ENCODE measurements at regions not wholly inside any gene's neighbourhood (a gene's known extent, or its start where the extent isn't known, plus 50 kb on each side); places are given as distances from the start of the nearest gene placed in this dataset.
"Not testable (repeated sequence)": the region's sequence is repeated elsewhere in the genome, so short reads cannot be mapped to it uniquely, and the experiment has no call there.

- H3K9me3 ChIP-seq (ENCODE audit: low read length); H3K4me1 ChIP-seq (ENCODE audit: insufficient read depth, low read length); CTCF ChIA-PET; H3K4me1 Mint-ChIP-seq; H3K4me3 ChIP-seq (ENCODE audit: low read length); H3K27me3 Mint-ChIP-seq; H3K27ac ChIP-seq (ENCODE audit: low read depth, low read length); H3K36me3 ChIP-seq (ENCODE audit: insufficient read depth, low read length); H3K27ac Mint-ChIP-seq; H3K4me3 Mint-ChIP-seq; H3K36me3 Mint-ChIP-seq; H3K9me3 Mint-ChIP-seq; H3K27me3 ChIP-seq (ENCODE audit: insufficient read depth, low read length, poor library complexity, severe bottlenecking); POLR2A ChIA-PET: not testable (repeated sequence)
- peak in 2 of 5 donors; percentile 0 to 51 for DNase-seq
These were observed 351.5 kb downstream of the SPATA31A6 start for GRCh38 chr9:42534984-42535325.

GRCh38 chr9:42550789-42551357 lies 367.4 kb downstream of the SPATA31A6 start:
- H3K27me3 Mint-ChIP-seq; H3K9me3 Mint-ChIP-seq; H3K4me1 Mint-ChIP-seq; POLR2A ChIA-PET; H3K27ac Mint-ChIP-seq; H3K4me1 ChIP-seq (ENCODE audit: insufficient read depth, low read length); CTCF ChIA-PET; H3K27me3 ChIP-seq (ENCODE audit: insufficient read depth, low read length, poor library complexity, severe bottlenecking); H3K27ac ChIP-seq (ENCODE audit: low read depth, low read length); H3K4me3 Mint-ChIP-seq; H3K36me3 ChIP-seq (ENCODE audit: insufficient read depth, low read length); H3K4me3 ChIP-seq (ENCODE audit: low read length); H3K36me3 Mint-ChIP-seq; H3K9me3 ChIP-seq (ENCODE audit: low read length): not testable (repeated sequence)
- peak in 1 of 5 donors; percentile 42 for DNase-seq

DNA sequence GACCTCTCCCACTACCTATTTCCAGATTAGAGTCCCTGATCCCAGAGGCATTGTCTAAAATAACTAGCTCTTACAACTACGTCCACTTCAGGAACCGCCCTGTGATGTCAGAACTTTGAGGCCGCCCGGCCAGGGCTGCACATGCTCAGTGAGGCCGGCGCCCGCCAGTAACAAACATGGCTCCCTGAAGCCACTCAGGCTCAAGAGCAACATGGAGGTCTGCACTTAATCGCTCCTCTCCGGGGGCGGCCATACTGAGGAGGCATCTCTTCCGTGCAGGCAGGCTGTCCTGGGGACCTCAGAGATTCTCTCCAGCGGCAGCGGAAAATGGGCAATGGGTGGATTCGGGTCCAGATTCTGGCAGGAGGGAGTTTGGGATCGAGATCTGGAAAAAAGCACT lies 385.1 kb downstream of the SPATA31A6 start:
- H3K4me1 Mint-ChIP-seq; H3K9me3 ChIP-seq (ENCODE audit: low read length); H3K36me3 Mint-ChIP-seq; H3K36me3 ChIP-seq (ENCODE audit: insufficient read depth, low read length); CTCF ChIA-PET; H3K27me3 ChIP-seq (ENCODE audit: insufficient read depth, low read length, poor library complexity, severe bottlenecking); H3K4me1 ChIP-seq (ENCODE audit: insufficient read depth, low read length); POLR2A ChIA-PET; H3K4me3 ChIP-seq (ENCODE audit: low read length); H3K9me3 Mint-ChIP-seq; H3K27me3 Mint-ChIP-seq; H3K27ac ChIP-seq (ENCODE audit: low read depth, low read length): not testable (repeated sequence)
- Mint-ChIP-seq H3K4me3 (peak overlapping the region in 1 of 7 donors; percentile 91), H3K27ac (peak overlapping the region in 1 of 8 donors; percentile 33)
- peak in 1 of 5 donors; percentile 18 for DNase-seq

DNA sequence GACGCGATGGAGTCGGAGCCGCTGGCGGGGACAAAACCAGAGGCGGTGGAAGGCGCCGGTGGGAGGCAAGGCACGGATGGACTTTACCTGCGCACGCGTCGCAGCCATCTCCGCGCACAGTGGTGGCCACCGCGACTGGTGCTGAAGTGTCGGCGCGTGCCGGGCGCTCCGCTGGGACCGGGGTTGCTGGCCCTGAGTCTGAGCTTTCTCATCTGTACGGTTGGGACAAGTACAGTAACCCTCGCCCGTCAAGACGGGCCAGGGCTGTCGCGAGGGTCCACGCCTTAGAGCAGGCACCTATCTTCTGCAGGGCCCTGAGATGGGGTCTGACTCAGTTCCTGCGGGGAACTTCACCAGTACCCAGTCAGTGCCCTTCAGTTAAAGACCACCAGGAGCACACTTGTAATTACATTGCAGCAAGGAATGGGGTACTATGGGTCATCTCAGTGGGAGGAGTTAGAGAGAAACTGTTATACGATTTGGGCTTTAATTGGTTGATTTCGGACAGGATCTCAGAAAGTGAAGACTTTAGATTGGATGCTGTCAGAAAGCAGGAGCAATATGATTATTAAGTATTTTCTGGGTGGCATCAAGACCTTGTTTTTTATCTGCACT lies 385.6 kb downstream of the SPATA31A6 start:
- H3K9me3 ChIP-seq (ENCODE audit: low read length); H3K27me3 ChIP-seq (ENCODE audit: insufficient read depth, low read length, poor library complexity, severe bottlenecking); H3K9me3 Mint-ChIP-seq; H3K27ac ChIP-seq (ENCODE audit: low read depth, low read length); H3K36me3 Mint-ChIP-seq; H3K27me3 Mint-ChIP-seq; POLR2A ChIA-PET; H3K4me1 Mint-ChIP-seq; H3K36me3 ChIP-seq (ENCODE audit: insufficient read depth, low read length); H3K4me1 ChIP-seq (ENCODE audit: insufficient read depth, low read length); H3K27ac Mint-ChIP-seq; H3K4me3 ChIP-seq (ENCODE audit: low read length); CTCF ChIA-PET: not testable (repeated sequence)
- peak in 2 of 5 donors; percentile 45 to 54 for DNase-seq
- H3K4me3 Mint-ChIP-seq, result peak overlapping the region in 1 of 7 donors; percentile 91

GRCh38 chr9:42577851-42578250 lies 394.4 kb downstream of the SPATA31A6 start:
- H3K27me3 Mint-ChIP-seq; DNase-seq; H3K27ac ChIP-seq (ENCODE audit: low read depth, low read length); H3K4me3 Mint-ChIP-seq; H3K9me3 Mint-ChIP-seq; H3K9me3 ChIP-seq (ENCODE audit: low read length); CTCF ChIA-PET; H3K27me3 ChIP-seq (ENCODE audit: insufficient read depth, low read length, poor library complexity, severe bottlenecking); H3K36me3 ChIP-seq (ENCODE audit: insufficient read depth, low read length); H3K4me3 ChIP-seq (ENCODE audit: low read length); H3K4me1 ChIP-seq (ENCODE audit: insufficient read depth, low read length); POLR2A ChIA-PET; H3K4me1 Mint-ChIP-seq; H3K27ac Mint-ChIP-seq; H3K36me3 Mint-ChIP-seq: not testable (repeated sequence)
